CD14-positive monocyte (primary cell): ENCODE measurements at regions not wholly inside any gene's neighbourhood (a gene's known extent, or its start where the extent isn't known, plus 50 kb on each side); places are given as distances from the start of the nearest gene placed in this dataset.

Experiments used
- DNase-seq, 3 donors: peaks; one replicate each; pipeline ENCODE4 v3.0.0-alpha.2; 2011 to 2022
- H2AFZ ChIP-seq: 2 replicates; pipeline ENCODE4 v1.6.0; 2012; ENCODE audit warnings: mild to moderate bottlenecking, low read depth, low read length, inconsistent platforms; ENCODE audit not compliant: insufficient read depth, poor library complexity, severe bottlenecking
- H3K27ac ChIP-seq, 2 donors: 1 replicate in 1 of 2; 2 replicates in 1 of 2; pipeline ENCODE4 v1.5.1; 2012 to 2013; ENCODE audit warnings: low read length in 2 of 2, control low read depth in 1 of 2, inconsistent platforms in 1 of 2, low read depth in 1 of 2, mild to moderate bottlenecking in 1 of 2
- H3K27me3 ChIP-seq, 2 donors: one replicate each; pipeline versions ENCODE4 v1.6.0 to v1.6.1; 2011 to 2013; ENCODE audit warnings: low read length in 2 of 2; ENCODE audit not compliant: control insufficient read depth in 2 of 2, insufficient read depth in 2 of 2
- H3K36me3 ChIP-seq, 2 donors: replicated peaks in 1 of 2; 1 replicate in 1 of 2; 2 replicates in 1 of 2; pipeline versions ENCODE4 v1.5.1 to v1.6.1; 2012 to 2013; ENCODE audit warnings: low read length in 2 of 2, control low read depth in 1 of 2, inconsistent platforms in 1 of 2, mild to moderate bottlenecking in 1 of 2; ENCODE audit not compliant: insufficient read depth in 2 of 2, control insufficient read depth in 1 of 2
- H3K4me1 ChIP-seq, 2 donors: 1 replicate in 1 of 2; 2 replicates in 1 of 2; pipeline versions ENCODE4 v1.5.1 to v1.6.1; 2012 to 2013; ENCODE audit warnings: low read length in 2 of 2, control low read depth in 1 of 2, inconsistent platforms in 1 of 2, mild to moderate bottlenecking in 1 of 2, moderate library complexity in 1 of 2; ENCODE audit not compliant: insufficient read depth in 2 of 2, control insufficient read depth in 1 of 2
- H3K4me2 ChIP-seq: replicated peaks from 2 replicates; pipeline ENCODE3; 2012; ENCODE audit warnings: low read length, moderate library complexity, mild to moderate bottlenecking; ENCODE audit not compliant: poor library complexity, severe bottlenecking; ENCODE audit errors: extremely low read depth
- H3K4me3 ChIP-seq, 3 experiments: fragments of 200-600 bp in 1 of 3; sonication (generic) in 1 of 3; replicated peaks in 1 of 3; 1 replicate in 2 of 3; 2 replicates in 1 of 3; pipeline ENCODE4 v1.5.1; 2011 to 2013; ENCODE audit warnings: low read length in 3 of 3, mild to moderate bottlenecking in 3 of 3, control low read depth in 2 of 3, low read depth in 2 of 3, inconsistent platforms in 1 of 3, moderate library complexity in 1 of 3
- H3K79me2 ChIP-seq: 2 replicates; pipeline ENCODE4 v1.6.0; 2012; ENCODE audit warnings: mild to moderate bottlenecking, control low read depth, inconsistent platforms, low read length, moderate library complexity; ENCODE audit not compliant: insufficient read depth
- H3K9ac ChIP-seq: 2 replicates; pipeline ENCODE4 v1.6.0; 2017; ENCODE audit warnings: low read length, mild to moderate bottlenecking; ENCODE audit not compliant: insufficient read depth, poor library complexity, severe bottlenecking
- H3K9me3 ChIP-seq, 2 donors: replicated peaks in 1 of 2; 1 replicate in 1 of 2; 2 replicates in 1 of 2; pipeline versions ENCODE4 v1.5.1 to v1.6.1; 2012 to 2013; ENCODE audit warnings: low read length in 2 of 2, control low read depth in 1 of 2; ENCODE audit not compliant: control insufficient read depth in 1 of 2, insufficient read depth in 1 of 2
- H4K20me1 ChIP-seq: 2 replicates; pipeline ENCODE4 v1.6.0; 2012; ENCODE audit warnings: mild to moderate bottlenecking, low read length, control low read depth, moderate library complexity; ENCODE audit not compliant: insufficient read depth
- H3K27ac Mint-ChIP-seq, 7 donors: one replicate each; pipeline ENCODE4 v1.8.0; 2020; ENCODE audit warnings: mild to moderate bottlenecking in 7 of 7, mixed read lengths in 7 of 7, moderate library complexity in 6 of 7, inconsistent platforms in 2 of 7
- H3K27me3 Mint-ChIP-seq, 3 donors: one replicate each; pipeline ENCODE4 v1.8.0; 2021 to 2022; ENCODE audit warnings: low read depth in 3 of 3, mild to moderate bottlenecking in 3 of 3, mixed read lengths in 3 of 3, moderate library complexity in 3 of 3, inconsistent platforms in 1 of 3
- H3K36me3 Mint-ChIP-seq, 2 donors: one replicate each; pipeline ENCODE4 v1.8.0; 2020; ENCODE audit warnings: mixed read lengths in 2 of 2, inconsistent platforms in 1 of 2, mild to moderate bottlenecking in 1 of 2
- H3K4me1 Mint-ChIP-seq: one replicate; pipeline ENCODE4 v1.8.0; 2020; ENCODE audit warnings: mild to moderate bottlenecking, mixed read lengths
- H3K4me3 Mint-ChIP-seq, 2 donors: one replicate each; pipeline ENCODE4 v1.8.0; 2020; ENCODE audit warnings: mild to moderate bottlenecking in 2 of 2, mixed read lengths in 2 of 2, moderate library complexity in 1 of 2
- H3K9me3 Mint-ChIP-seq, 7 donors: one replicate each; pipeline ENCODE4 v1.8.0; 2020 to 2022; ENCODE audit warnings: mixed read lengths in 7 of 7, mild to moderate bottlenecking in 6 of 7, moderate library complexity in 6 of 7, inconsistent platforms in 2 of 7
- WGBS: methylation state at CpG from one replicate; pipeline ENCODE4 v1.1.5; 2013; ENCODE audit warnings: missing lambda C conversion rate; ENCODE audit not compliant: insufficient coverage; 5-methylcytosine and 5-hydroxymethylcytosine counted together
- intact Hi-C, 2 donors: fragments of 100-400 bp; cut with micrococcal nuclease; formaldehyde crosslinking; loops; one replicate each; pipeline versions ENCODE4 v1.15.0 to v1.15.1; 2023
- TF ChIP-seq, protein P1 (sequence below): fragments of 200-600 bp; IDR thresholded peaks from one replicate; pipeline ENCODE4 v1.8.0; 2022; ENCODE audit warnings: antibody characterized with exemption, mild to moderate bottlenecking

DNA sequence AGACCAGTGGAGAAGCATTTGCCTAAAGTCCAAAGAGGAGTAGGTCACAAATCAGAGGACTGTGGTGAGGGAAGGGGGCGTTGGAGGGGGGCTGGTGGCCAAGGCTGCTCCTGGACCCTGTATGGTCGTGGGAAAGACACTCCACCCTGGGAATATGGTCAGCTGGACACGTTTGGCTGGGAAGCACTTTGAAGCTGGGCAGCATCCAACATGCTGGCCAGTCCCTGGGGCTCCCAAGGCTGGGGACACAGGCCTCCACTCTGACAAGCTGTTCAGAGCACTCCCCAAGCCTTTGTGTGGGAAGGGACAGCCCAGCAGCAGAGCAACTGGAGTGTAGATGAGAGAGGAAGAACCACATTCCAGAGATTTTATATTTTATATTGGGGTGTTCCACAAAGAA, 203.2 kb downstream of the ANKRD60 start:
- Histone ChIP-seq H3K4me1 (no peaks in the 10 kb centered on the region), H3K79me2 (no peaks in the 10 kb centered on the region), H3K27ac (no peak overlapping the region), H3K4me2 (no peak overlapping the region), H3K9me3 (no peaks in the 10 kb centered on the region), H3K9ac (no peak overlapping the region), H3K36me3 (no peaks in the 10 kb centered on the region), H2AFZ (no peak overlapping the region), H3K4me3 (no peak overlapping the region), H4K20me1 (no peaks in the 10 kb centered on the region), H3K27me3 (no peaks in the 10 kb centered on the region)
- H3K4me1 Mint-ChIP-seq, result no peaks in the 10 kb centered on the region
- TF ChIP-seq, protein P1, sequence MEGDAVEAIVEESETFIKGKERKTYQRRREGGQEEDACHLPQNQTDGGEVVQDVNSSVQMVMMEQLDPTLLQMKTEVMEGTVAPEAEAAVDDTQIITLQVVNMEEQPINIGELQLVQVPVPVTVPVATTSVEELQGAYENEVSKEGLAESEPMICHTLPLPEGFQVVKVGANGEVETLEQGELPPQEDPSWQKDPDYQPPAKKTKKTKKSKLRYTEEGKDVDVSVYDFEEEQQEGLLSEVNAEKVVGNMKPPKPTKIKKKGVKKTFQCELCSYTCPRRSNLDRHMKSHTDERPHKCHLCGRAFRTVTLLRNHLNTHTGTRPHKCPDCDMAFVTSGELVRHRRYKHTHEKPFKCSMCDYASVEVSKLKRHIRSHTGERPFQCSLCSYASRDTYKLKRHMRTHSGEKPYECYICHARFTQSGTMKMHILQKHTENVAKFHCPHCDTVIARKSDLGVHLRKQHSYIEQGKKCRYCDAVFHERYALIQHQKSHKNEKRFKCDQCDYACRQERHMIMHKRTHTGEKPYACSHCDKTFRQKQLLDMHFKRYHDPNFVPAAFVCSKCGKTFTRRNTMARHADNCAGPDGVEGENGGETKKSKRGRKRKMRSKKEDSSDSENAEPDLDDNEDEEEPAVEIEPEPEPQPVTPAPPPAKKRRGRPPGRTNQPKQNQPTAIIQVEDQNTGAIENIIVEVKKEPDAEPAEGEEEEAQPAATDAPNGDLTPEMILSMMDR, result no peak
- intact Hi-C loops, result no loop called here
- no peak overlapping the region for H3K4me3 Mint-ChIP-seq
- H3K27ac Mint-ChIP-seq, result peak overlapping the region in 1 of 7 donors; percentile 22
- peaks cover 7 to 12% (median 8%) of the 10 kb centered on the region in 3 donors for H3K27me3 Mint-ChIP-seq
- H3K36me3 Mint-ChIP-seq, result no peaks in the 10 kb centered on the region
- 100% methylated on average over 2 of the region's 3 CpGs for WGBS
- DNase-seq, result no peak
- peaks cover 0 to 2% (median 0%) of the 10 kb centered on the region in 7 donors for H3K9me3 Mint-ChIP-seq

DNA sequence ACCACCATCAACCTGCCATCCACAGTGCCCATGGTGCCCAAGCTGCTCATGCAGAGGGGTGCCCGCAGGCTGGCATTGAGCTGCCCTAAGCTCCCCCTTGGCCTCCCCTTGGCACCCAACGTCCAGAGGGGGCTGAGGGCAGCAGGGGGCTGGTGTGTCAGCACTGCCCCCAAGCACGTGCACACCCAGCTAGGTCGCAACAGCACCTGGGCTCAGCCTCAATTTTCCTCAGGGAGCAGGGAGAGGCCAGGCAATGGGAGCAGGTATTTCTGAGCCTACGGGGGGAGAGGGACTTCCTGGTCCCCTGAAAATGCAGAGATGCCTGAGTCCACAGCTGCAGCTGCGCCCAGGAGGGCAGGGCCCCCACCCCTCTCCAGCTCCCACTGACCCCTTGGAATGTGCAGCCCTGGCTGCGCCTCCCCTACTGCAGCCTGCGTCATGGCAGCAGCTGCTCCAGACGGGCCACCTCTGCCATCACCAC, 204.2 kb downstream of the ANKRD60 start:
- H3K9me3 ChIP-seq, result no peaks in the 10 kb centered on the region
- H3K9ac ChIP-seq, result no peak overlapping the region
- no peak overlapping the region for H3K27ac ChIP-seq
- H3K27me3 ChIP-seq, result no peaks in the 10 kb centered on the region
- H3K27me3 Mint-ChIP-seq, result peaks cover 5 to 14% (median 6%) of the 10 kb centered on the region in 3 donors
- H3K36me3 Mint-ChIP-seq, result no peaks in the 10 kb centered on the region
- no peaks in the 10 kb centered on the region for H3K36me3 ChIP-seq
- H2AFZ ChIP-seq, result no peak overlapping the region
- no peaks in the 10 kb centered on the region for H4K20me1 ChIP-seq
- TF ChIP-seq, protein P1, result no peak
- 91% methylated on average over 6 of the region's 9 CpGs for WGBS
- H3K4me1 ChIP-seq, result no peaks in the 10 kb centered on the region
- H3K27ac Mint-ChIP-seq, result no peak overlapping the region
- H3K4me3 ChIP-seq, result no peak overlapping the region
- peaks cover 0 to 2% (median 0%) of the 10 kb centered on the region in 7 donors for H3K9me3 Mint-ChIP-seq
- H3K4me3 Mint-ChIP-seq, result no peak overlapping the region
- intact Hi-C loops, result no loop called here
- DNase-seq, result no peak
- no peak overlapping the region for H3K4me2 ChIP-seq
- H3K4me1 Mint-ChIP-seq, result no peaks in the 10 kb centered on the region
- no peaks in the 10 kb centered on the region for H3K79me2 ChIP-seq
